HEK293 (cell line): ENCODE measurements at regions not wholly inside any gene's neighbourhood (a gene's known extent, or its start where the extent isn't known, plus 50 kb on each side); places are given as distances from the start of the nearest gene placed in this dataset.

ENCODE experiments used
- CTCF ChIA-PET: fragments of 350-600 bp; formaldehyde crosslinking; extraction: SDS; loops from one replicate; lab custom pipeline; 2021; ENCODE audit warnings: antibody characterized with exemption; lab: Yijun Ruan, JAX
- POLR2A ChIA-PET: fragments of 300-600 bp; formaldehyde crosslinking; extraction: SDS; loops from one replicate; lab custom pipeline; 2020; ENCODE audit warnings: antibody characterized with exemption, inconsistent platforms; lab: Yijun Ruan, JAX
- H3K27ac ChIP-seq: fragments of 200-500 bp; sonication (Bioruptor generic); 2 replicates; pipeline ENCODE4 v1.5.1; 2014; ENCODE audit warnings: low read depth, low read length, control low read depth, inconsistent platforms; ENCODE audit errors: extremely low read depth
- H3K36me3 ChIP-seq, 2 experiments: fragments of 200-500 bp in 1 of 2; sonication (Bioruptor generic) in 1 of 2; 1 replicate in 1 of 2; 2 replicates in 1 of 2; pipeline ENCODE4 v1.5.1; 2014 to 2017; ENCODE audit warnings: inconsistent platforms in 2 of 2, low read length in 2 of 2; ENCODE audit not compliant: control insufficient read depth in 2 of 2, insufficient read depth in 1 of 2
- H3K4me1 ChIP-seq: fragments of 200-500 bp; sonication (Bioruptor generic); 2 replicates; pipeline ENCODE4 v1.5.1; 2014; ENCODE audit warnings: mild to moderate bottlenecking, low read length, inconsistent platforms; ENCODE audit not compliant: control insufficient read depth, insufficient read depth
- H3K4me3 ChIP-seq: 2 replicates; pipeline ENCODE4 v1.5.1; 2011; ENCODE audit warnings: low read depth, mild to moderate bottlenecking, control low read depth, low read length, moderate library complexity
- H3K9me3 ChIP-seq: fragments of 200-500 bp; sonication (Bioruptor generic); 2 replicates; pipeline ENCODE4 v1.5.1; 2014; ENCODE audit warnings: low read depth, low read length, inconsistent platforms; ENCODE audit not compliant: control insufficient read depth, insufficient read depth
- GLI4 ChIP-seq: fragments of 450-650 bp; formaldehyde crosslinking; IDR thresholded peaks from 2 replicates; pipeline ENCODE4 v1.5.1; 2016; ENCODE audit warnings: missing biosample characterization, missing genetic modification characterization
- HOXC10 ChIP-seq: sonication (generic); formaldehyde crosslinking; IDR thresholded peaks from 2 replicates; pipeline ENCODE4 v1.8.1; 2023; ENCODE audit warnings: mild to moderate bottlenecking, missing genetic modification reagents
- HOXD13 ChIP-seq: sonication (generic); formaldehyde crosslinking; IDR thresholded peaks from 2 replicates; pipeline ENCODE4 v1.8.0; 2022; ENCODE audit warnings: missing genetic modification reagents, borderline replicate concordance
- ZBTB20 ChIP-seq: fragments of 450-650 bp; formaldehyde crosslinking; IDR thresholded peaks from 2 replicates; pipeline ENCODE4 v1.5.1; 2016; ENCODE audit warnings: missing biosample characterization, missing genetic modification characterization
- ZFP69B ChIP-seq: fragments of 450-650 bp; formaldehyde crosslinking; IDR thresholded peaks from 2 replicates; pipeline ENCODE4 v1.5.1; 2016; ENCODE audit warnings: missing biosample characterization, missing genetic modification characterization
- ZNF211 ChIP-seq: fragments of 450-650 bp; formaldehyde crosslinking; IDR thresholded peaks from 2 replicates; pipeline ENCODE4 v1.5.1; 2016; ENCODE audit warnings: low read depth, missing biosample characterization, missing genetic modification characterization
- ZNF350 ChIP-seq: fragments of 450-650 bp; formaldehyde crosslinking; IDR thresholded peaks from 2 replicates; pipeline ENCODE4 v1.5.0; 2017; ENCODE audit warnings: missing biosample characterization, mild to moderate bottlenecking, missing genetic modification characterization
- ZNF48 ChIP-seq: fragments of 450-650 bp; formaldehyde crosslinking; IDR thresholded peaks from 2 replicates; pipeline ENCODE4 v1.5.1; 2016; ENCODE audit warnings: missing biosample characterization, missing genetic modification characterization
- ZNF664 ChIP-seq: fragments of 450-650 bp; formaldehyde crosslinking; IDR thresholded peaks from 2 replicates; pipeline ENCODE4 v1.5.1; 2016; ENCODE audit warnings: missing biosample characterization, missing genetic modification characterization
- ZNF701 ChIP-seq: fragments of 450-650 bp; formaldehyde crosslinking; IDR thresholded peaks from 2 replicates; pipeline ENCODE4 v1.5.1; 2016; ENCODE audit warnings: missing biosample characterization, missing genetic modification characterization
- TF ChIP-seq, protein P1 (sequence below): fragments of 450-650 bp; formaldehyde crosslinking; IDR thresholded peaks from 2 replicates; pipeline ENCODE4 v1.5.1; 2016; ENCODE audit warnings: missing biosample characterization, missing genetic modification characterization
- TF ChIP-seq, protein P2 (sequence below): fragments of 450-650 bp; formaldehyde crosslinking; IDR thresholded peaks from 2 replicates; pipeline ENCODE4 v1.5.1; 2016; ENCODE audit warnings: missing biosample characterization, missing genetic modification characterization, low read depth
- TF ChIP-seq, protein P3 (sequence below): fragments of 450-650 bp; formaldehyde crosslinking; IDR thresholded peaks from 2 replicates; pipeline ENCODE4 v1.5.1; 2017; ENCODE audit warnings: missing biosample characterization, missing genetic modification characterization
- TF ChIP-seq, protein P4 (sequence below): fragments of 450-650 bp; formaldehyde crosslinking; IDR thresholded peaks from 2 replicates; pipeline ENCODE4 v1.5.1; 2016; ENCODE audit warnings: missing biosample characterization, missing genetic modification characterization
- TF ChIP-seq, protein P5 (sequence below): fragments of 450-650 bp; formaldehyde crosslinking; optimal IDR thresholded peaks from 2 replicates; pipeline ENCODE3; 2016; ENCODE audit warnings: missing biosample characterization, mild to moderate bottlenecking, missing genetic modification characterization

DNA sequence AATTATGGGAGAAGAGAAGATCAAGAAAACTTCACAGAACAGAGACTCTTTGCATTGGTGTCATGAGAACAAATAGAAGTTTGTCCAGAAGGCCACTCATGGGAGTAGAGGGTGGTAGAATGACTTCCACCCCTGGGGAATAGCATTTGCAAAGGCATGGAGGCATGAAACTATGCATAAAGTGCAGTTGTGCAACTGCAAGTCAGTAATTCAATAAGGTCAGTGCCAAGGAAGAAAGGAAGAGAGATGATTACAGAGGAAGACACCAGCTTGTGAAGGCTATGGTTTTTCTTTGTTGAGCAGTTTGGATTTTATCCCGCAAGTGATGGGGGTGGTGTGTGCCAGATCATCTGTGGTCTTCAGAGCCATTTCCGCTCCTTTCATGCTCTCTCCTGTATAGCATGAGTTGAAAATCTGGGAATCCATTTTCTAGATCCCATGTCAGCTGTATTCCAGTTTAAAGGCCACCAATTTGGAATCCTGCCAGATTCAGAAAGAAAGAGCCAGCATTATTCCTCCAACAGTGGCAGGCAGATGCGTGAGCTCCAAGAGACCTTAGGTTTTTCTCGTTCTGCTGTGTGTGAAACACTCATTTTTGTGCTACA, 67.6 kb upstream of the GRIN2B start:
- H3K9me3 ChIP-seq, result no peaks in the 10 kb centered on the region
- H3K4me1 ChIP-seq, result no peaks in the 10 kb centered on the region
- TF ChIP-seq ZFP69B, result no peak
- no peak for TF ChIP-seq HOXD13 (CRISPR knock-in tag)
- TF ChIP-seq ZNF701, result no peak
- no peak for TF ChIP-seq ZNF350 (tag by site-specific recombination)
- TF ChIP-seq ZNF48 (tag by site-specific recombination), result no peak
- TF ChIP-seq GLI4 (tag by site-specific recombination), result no peak
- no peak for TF ChIP-seq HOXC10 (CRISPR knock-in tag)
- TF ChIP-seq, protein P1, sequence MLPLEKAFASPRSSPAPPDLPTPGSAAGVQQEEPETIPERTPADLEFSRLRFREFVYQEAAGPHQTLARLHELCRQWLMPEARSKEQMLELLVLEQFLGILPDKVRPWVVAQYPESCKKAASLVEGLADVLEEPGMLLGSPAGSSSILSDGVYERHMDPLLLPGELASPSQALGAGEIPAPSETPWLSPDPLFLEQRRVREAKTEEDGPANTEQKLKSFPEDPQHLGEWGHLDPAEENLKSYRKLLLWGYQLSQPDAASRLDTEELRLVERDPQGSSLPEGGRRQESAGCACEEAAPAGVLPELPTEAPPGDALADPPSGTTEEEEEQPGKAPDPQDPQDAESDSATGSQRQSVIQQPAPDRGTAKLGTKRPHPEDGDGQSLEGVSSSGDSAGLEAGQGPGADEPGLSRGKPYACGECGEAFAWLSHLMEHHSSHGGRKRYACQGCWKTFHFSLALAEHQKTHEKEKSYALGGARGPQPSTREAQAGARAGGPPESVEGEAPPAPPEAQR (tag by site-specific recombination), result no peak
- TF ChIP-seq, protein P2, sequence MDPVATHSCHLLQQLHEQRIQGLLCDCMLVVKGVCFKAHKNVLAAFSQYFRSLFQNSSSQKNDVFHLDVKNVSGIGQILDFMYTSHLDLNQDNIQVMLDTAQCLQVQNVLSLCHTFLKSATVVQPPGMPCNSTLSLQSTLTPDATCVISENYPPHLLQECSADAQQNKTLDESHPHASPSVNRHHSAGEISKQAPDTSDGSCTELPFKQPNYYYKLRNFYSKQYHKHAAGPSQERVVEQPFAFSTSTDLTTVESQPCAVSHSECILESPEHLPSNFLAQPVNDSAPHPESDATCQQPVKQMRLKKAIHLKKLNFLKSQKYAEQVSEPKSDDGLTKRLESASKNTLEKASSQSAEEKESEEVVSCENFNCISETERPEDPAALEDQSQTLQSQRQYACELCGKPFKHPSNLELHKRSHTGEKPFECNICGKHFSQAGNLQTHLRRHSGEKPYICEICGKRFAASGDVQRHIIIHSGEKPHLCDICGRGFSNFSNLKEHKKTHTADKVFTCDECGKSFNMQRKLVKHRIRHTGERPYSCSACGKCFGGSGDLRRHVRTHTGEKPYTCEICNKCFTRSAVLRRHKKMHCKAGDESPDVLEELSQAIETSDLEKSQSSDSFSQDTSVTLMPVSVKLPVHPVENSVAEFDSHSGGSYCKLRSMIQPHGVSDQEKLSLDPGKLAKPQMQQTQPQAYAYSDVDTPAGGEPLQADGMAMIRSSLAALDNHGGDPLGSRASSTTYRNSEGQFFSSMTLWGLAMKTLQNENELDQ (tag by site-specific recombination), result no peak
- TF ChIP-seq ZNF664, result no peak
- TF ChIP-seq, all 188 proteins: peak for 0
- POLR2A ChIA-PET, result no interaction called here
- Histone ChIP-seq H3K36me3 (no peaks in the 10 kb centered on the region), H3K4me3 (no peak overlapping the region), H3K27ac (no peak overlapping the region)
- CTCF ChIA-PET, result no interaction called here

DNA sequence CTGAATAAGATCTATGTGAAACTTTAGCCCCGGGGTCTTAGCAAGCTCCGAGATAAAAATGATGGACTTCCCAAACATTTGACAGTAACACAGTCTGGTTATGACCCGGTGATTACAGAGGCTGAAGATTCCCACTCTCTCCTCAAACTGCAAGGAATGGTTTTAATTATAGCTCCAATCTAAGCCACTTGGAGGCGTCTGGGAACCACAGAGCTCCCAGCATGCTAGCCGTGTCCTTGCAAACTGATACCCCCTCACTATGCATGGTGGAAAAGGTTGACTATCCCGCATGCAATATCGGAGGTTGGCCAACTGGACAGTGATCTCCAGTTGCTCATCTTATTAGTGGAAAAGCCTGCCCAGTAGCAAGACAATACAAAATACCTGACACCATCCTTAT, 76.5 kb upstream of the GRIN2B start:
- ChIA-PET POLR2A (no interaction called here), CTCF (interaction anchor here (0.6 kb wide), 1 partner anchor 406 kb away, joined by 4 read pairs; no protein-coding TSS in a partner anchor)
- no peaks in the 10 kb centered on the region for H3K9me3 ChIP-seq
- no peak overlapping the region for H3K27ac ChIP-seq
- no peaks in the 10 kb centered on the region for H3K4me1 ChIP-seq
- no peaks in the 10 kb centered on the region for H3K36me3 ChIP-seq
- no peak overlapping the region for H3K4me3 ChIP-seq
- TF ChIP-seq, protein P3, sequence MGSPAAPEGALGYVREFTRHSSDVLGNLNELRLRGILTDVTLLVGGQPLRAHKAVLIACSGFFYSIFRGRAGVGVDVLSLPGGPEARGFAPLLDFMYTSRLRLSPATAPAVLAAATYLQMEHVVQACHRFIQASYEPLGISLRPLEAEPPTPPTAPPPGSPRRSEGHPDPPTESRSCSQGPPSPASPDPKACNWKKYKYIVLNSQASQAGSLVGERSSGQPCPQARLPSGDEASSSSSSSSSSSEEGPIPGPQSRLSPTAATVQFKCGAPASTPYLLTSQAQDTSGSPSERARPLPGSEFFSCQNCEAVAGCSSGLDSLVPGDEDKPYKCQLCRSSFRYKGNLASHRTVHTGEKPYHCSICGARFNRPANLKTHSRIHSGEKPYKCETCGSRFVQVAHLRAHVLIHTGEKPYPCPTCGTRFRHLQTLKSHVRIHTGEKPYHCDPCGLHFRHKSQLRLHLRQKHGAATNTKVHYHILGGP, result no peak
- TF ChIP-seq ZNF211 (tag by site-specific recombination) (no peak), ZBTB20 (tag by site-specific recombination) (no peak)
- TF ChIP-seq, protein P4, sequence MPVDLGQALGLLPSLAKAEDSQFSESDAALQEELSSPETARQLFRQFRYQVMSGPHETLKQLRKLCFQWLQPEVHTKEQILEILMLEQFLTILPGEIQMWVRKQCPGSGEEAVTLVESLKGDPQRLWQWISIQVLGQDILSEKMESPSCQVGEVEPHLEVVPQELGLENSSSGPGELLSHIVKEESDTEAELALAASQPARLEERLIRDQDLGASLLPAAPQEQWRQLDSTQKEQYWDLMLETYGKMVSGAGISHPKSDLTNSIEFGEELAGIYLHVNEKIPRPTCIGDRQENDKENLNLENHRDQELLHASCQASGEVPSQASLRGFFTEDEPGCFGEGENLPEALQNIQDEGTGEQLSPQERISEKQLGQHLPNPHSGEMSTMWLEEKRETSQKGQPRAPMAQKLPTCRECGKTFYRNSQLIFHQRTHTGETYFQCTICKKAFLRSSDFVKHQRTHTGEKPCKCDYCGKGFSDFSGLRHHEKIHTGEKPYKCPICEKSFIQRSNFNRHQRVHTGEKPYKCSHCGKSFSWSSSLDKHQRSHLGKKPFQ (tag by site-specific recombination), result no peak
- TF ChIP-seq, protein P5, sequence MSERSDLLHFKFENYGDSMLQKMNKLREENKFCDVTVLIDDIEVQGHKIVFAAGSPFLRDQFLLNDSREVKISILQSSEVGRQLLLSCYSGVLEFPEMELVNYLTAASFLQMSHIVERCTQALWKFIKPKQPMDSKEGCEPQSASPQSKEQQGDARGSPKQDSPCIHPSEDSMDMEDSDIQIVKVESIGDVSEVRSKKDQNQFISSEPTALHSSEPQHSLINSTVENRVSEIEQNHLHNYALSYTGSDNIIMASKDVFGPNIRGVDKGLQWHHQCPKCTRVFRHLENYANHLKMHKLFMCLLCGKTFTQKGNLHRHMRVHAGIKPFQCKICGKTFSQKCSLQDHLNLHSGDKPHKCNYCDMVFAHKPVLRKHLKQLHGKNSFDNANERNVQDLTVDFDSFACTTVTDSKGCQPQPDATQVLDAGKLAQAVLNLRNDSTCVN (tag by site-specific recombination), result no peak
- TF ChIP-seq, all 188 proteins: peak for 0
